HepG2 (cell line): ENCODE measurements at regions not wholly inside any gene's neighbourhood (a gene's known extent, or its start where the extent isn't known, plus 50 kb on each side); places are given as distances from the start of the nearest gene placed in this dataset.

ENCODE experiments used
- ATAC-seq: fragments of 200-7000 bp; cut with Tn5 transposase; 3 replicates; pipeline ENCODE4 v1.9.1; 2020; ENCODE audit warnings: mild to moderate bottlenecking, moderate library complexity
- BruUV-seq: library from RNA; stranded (reverse); fragments of 400-500 nt; replicated peaks from 2 replicates; lab custom pipeline; 2021; lab: Mats Ljungman, UMichigan
- CTCF ChIA-PET: fragments of 300-600 bp; formaldehyde crosslinking; extraction: SDS; loops from one replicate; lab custom pipeline; 2021; ENCODE audit warnings: low total read pairs, inconsistent platforms, low intra/inter-chr PET ratio; lab: Yijun Ruan, JAX
- POLR2A ChIA-PET: fragments of 350-600 bp; sonication (Branson Sonifier 250); formaldehyde crosslinking; loops from one replicate; lab custom pipeline; 2020; ENCODE audit warnings: antibody characterized with exemption, inconsistent platforms; lab: Yijun Ruan, JAX
- DNase-seq: peaks from one replicate; pipeline ENCODE4 v3.0.0-alpha.2; 2015; ENCODE audit warnings: low spot score
- FAIRE-seq: peaks from 3 replicates; lab custom pipeline; 2011; peaks lifted over from hg19 to GRCh38; lab: Jason Lieb, UNC
- H2AFZ ChIP-seq: one replicate; pipeline ENCODE4 v1.6.1; 2011; ENCODE audit warnings: low read length, inconsistent platforms
- H3K27ac ChIP-seq: fragments of 300-600 bp; 3 replicates; pipeline ENCODE4 v1.8.0; 2011; ENCODE audit warnings: mixed run types, mild to moderate bottlenecking, mixed read lengths, low read length, inconsistent platforms; ENCODE audit not compliant: insufficient read depth; ENCODE audit errors: extremely low read length
- H3K27me3 ChIP-seq, 2 experiments: fragments of 200-600 bp in 1 of 2; 2 replicates in 1 of 2; 3 replicates in 1 of 2; pipeline versions ENCODE4 v1.6.0 to v1.8.0; 2011; ENCODE audit warnings: low read length in 2 of 2, mild to moderate bottlenecking in 2 of 2, moderate library complexity in 2 of 2, inconsistent platforms in 1 of 2; ENCODE audit not compliant: insufficient read depth in 2 of 2, control insufficient read depth in 1 of 2
- H3K36me3 ChIP-seq, 2 experiments: fragments of 200-600 bp in 1 of 2; replicated peaks in 1 of 2; 2 replicates in 1 of 2; 3 replicates in 1 of 2; pipeline versions ENCODE4 v1.5.1 to v1.8.0; 2011; ENCODE audit warnings: low read length in 2 of 2, inconsistent platforms in 1 of 2; ENCODE audit not compliant: insufficient read depth in 2 of 2, control insufficient read depth in 1 of 2
- H3K4me1 ChIP-seq: 2 replicates; pipeline ENCODE4 v1.5.1; 2012; ENCODE audit warnings: low read length, inconsistent platforms; ENCODE audit not compliant: insufficient read depth
- H3K4me2 ChIP-seq: 2 replicates; pipeline ENCODE4 v1.6.0; 2011; ENCODE audit warnings: low read depth, low read length, inconsistent platforms
- H3K4me3 ChIP-seq, 3 experiments: fragments of 200-600 bp in 1 of 3; sonication (generic), shearing (Covaris generic) in 1 of 3; replicated peaks in 1 of 3; 2 replicates each; pipeline ENCODE4 v1.5.1; 2011 to 2016; ENCODE audit warnings: low read length in 3 of 3, inconsistent platforms in 2 of 3, low read depth in 2 of 3, mild to moderate bottlenecking in 2 of 3, control low read depth in 1 of 3, mixed read lengths in 1 of 3; ENCODE audit not compliant: insufficient read depth in 1 of 3
- H3K79me2 ChIP-seq: one replicate; pipeline ENCODE4 v1.6.1; 2011; ENCODE audit warnings: low read length, inconsistent platforms; ENCODE audit not compliant: insufficient read depth
- H3K9ac ChIP-seq: 2 replicates; pipeline ENCODE4 v1.6.0; 2011; ENCODE audit warnings: mild to moderate bottlenecking, low read depth, low read length, inconsistent platforms; ENCODE audit not compliant: insufficient read depth
- H3K9me3 ChIP-seq: 2 replicates; pipeline ENCODE4 v1.5.1; 2012; ENCODE audit warnings: mild to moderate bottlenecking, low read length
- H4K20me1 ChIP-seq: 2 replicates; pipeline ENCODE4 v1.6.0; 2011; ENCODE audit warnings: inconsistent platforms, mild to moderate bottlenecking, low read length, moderate library complexity; ENCODE audit not compliant: insufficient read depth
- DZIP1 ChIP-seq: sonication (generic); formaldehyde crosslinking; IDR thresholded peaks from 2 replicates; pipeline ENCODE4 v1.5.0; 2020; ENCODE audit warnings: mild to moderate bottlenecking, missing genetic modification reagents
- FOXM1 ChIP-seq: sonication (generic); formaldehyde crosslinking; IDR thresholded peaks from 2 replicates; pipeline ENCODE4 v1.5.0; 2020; ENCODE audit warnings: missing genetic modification reagents
- GATAD2A ChIP-seq: IDR thresholded peaks from 2 replicates; pipeline ENCODE4 v1.6.1; 2016
- GPBP1L1 ChIP-seq: sonication (generic); formaldehyde crosslinking; IDR thresholded peaks from 2 replicates; pipeline ENCODE4 v1.5.0; 2020; ENCODE audit warnings: mild to moderate bottlenecking, missing genetic modification reagents
- GTF2F1 ChIP-seq: fragments of 150-350 bp; IDR thresholded peaks from 2 replicates; pipeline ENCODE4 v1.6.1; 2014; ENCODE audit warnings: low read length
- IRF2 ChIP-seq: IDR thresholded peaks from 2 replicates; pipeline ENCODE4 v1.6.1; 2018; ENCODE audit warnings: missing genetic modification reagents, missing compliant biosample characterization
- MED1 ChIP-seq: sonication (generic); formaldehyde crosslinking; IDR thresholded peaks from 2 replicates; pipeline ENCODE4 v1.4.0; 2020; ENCODE audit warnings: missing genetic modification reagents
- RBM39 ChIP-seq: fragments of 200-400 bp; formaldehyde crosslinking; IDR thresholded peaks from one replicate; pipeline ENCODE4 v1.6.1; 2018; ENCODE audit warnings: antibody characterized with exemption, mild to moderate bottlenecking, low read depth, low read length; ENCODE audit not compliant: poor library complexity, severe bottlenecking
- SRSF9 ChIP-seq: fragments of 200-400 bp; formaldehyde crosslinking; IDR thresholded peaks from 2 replicates; pipeline ENCODE4 v1.6.1; 2018; ENCODE audit warnings: borderline replicate concordance, mild to moderate bottlenecking, low read depth, low read length; ENCODE audit not compliant: insufficient read depth, poor library complexity, severe bottlenecking
- TOE1 ChIP-seq: sonication (generic); formaldehyde crosslinking; IDR thresholded peaks from 2 replicates; pipeline ENCODE4 v1.4.0; 2020; ENCODE audit warnings: mild to moderate bottlenecking, missing genetic modification reagents
- YEATS2 ChIP-seq: sonication (generic); formaldehyde crosslinking; IDR thresholded peaks from 2 replicates; pipeline ENCODE4 v1.4.0; 2020; ENCODE audit warnings: missing genetic modification reagents, borderline replicate concordance
- ZBTB2 ChIP-seq: sonication (generic); formaldehyde crosslinking; IDR thresholded peaks from 2 replicates; pipeline ENCODE4 v1.8.0; 2022; ENCODE audit warnings: low read depth, missing genetic modification reagents
- ZNF207 ChIP-seq: fragments of 450-650 bp; IDR thresholded peaks from 2 replicates; pipeline ENCODE4 v1.6.1; 2016; ENCODE audit warnings: antibody characterized with exemption, borderline replicate concordance
- ZNF740 ChIP-seq: sonication (generic); formaldehyde crosslinking; IDR thresholded peaks from 2 replicates; pipeline ENCODE4 v1.4.0; 2020; ENCODE audit warnings: missing genetic modification reagents
- ZNF770 ChIP-seq: sonication (generic); formaldehyde crosslinking; IDR thresholded peaks from 2 replicates; pipeline ENCODE4 v1.5.0; 2020; ENCODE audit warnings: mild to moderate bottlenecking, missing genetic modification reagents
- ZNF776 ChIP-seq: sonication (generic); formaldehyde crosslinking; IDR thresholded peaks from 2 replicates; pipeline ENCODE4 v1.4.0; 2020; ENCODE audit warnings: mild to moderate bottlenecking, missing genetic modification reagents
- WGBS: methylation state at CpG from one replicate; pipeline ENCODE4 v1.1.6; 2017; ENCODE audit warnings: low lambda C conversion rate; 5-methylcytosine and 5-hydroxymethylcytosine counted together
- in situ Hi-C: cut with HindIII; loops from 2 replicates; pipeline ENCODE4 v1.10.0; 2017; ENCODE audit warnings: low pct_unique_long_range_greater_than_20kb; ENCODE audit not compliant: extremely low pct_ligation_motif_present
- intact Hi-C: fragments of 100-400 bp; cut with micrococcal nuclease; formaldehyde crosslinking; loops from one replicate; pipeline ENCODE4 v1.10.0; 2022; ENCODE audit not compliant: unreplicated experiment

- Histone ChIP-seq H3K9me3 (peaks cover 89% of the 10 kb centered on the region), H3K4me3 (no peak overlapping the region), H3K79me2 (no peaks in the 10 kb centered on the region), H3K27me3 (no peaks in the 10 kb centered on the region), H3K4me1 (no peaks in the 10 kb centered on the region), H3K36me3 (no peaks in the 10 kb centered on the region), H3K4me2 (no peak overlapping the region), H2AFZ (no peak overlapping the region), H3K9ac (no peak overlapping the region), H4K20me1 (no peaks in the 10 kb centered on the region), H3K27ac (no peak overlapping the region)
- DNase-seq (no peak), FAIRE-seq (no peak), ATAC-seq (no peak)
- 32% methylated on average over 5 of the region's 5 CpGs for WGBS
- intact Hi-C loops (no loop called here), in situ Hi-C loops (no loop called here)
- no TSS peak for BruUV-seq
- ChIA-PET CTCF (no interaction called here), POLR2A (no interaction called here)
- TF ChIP-seq GATAD2A (CRISPR knock-in tag) (no peak), TOE1 (CRISPR knock-in tag) (no peak), ZBTB2 (no peak), SRSF9 (no peak), ZNF207 (no peak), YEATS2 (CRISPR knock-in tag) (no peak), GTF2F1 (no peak), ZNF770 (CRISPR knock-in tag) (no peak), ZNF776 (no peak), GPBP1L1 (CRISPR knock-in tag) (no peak), MED1 (no peak), ZNF740 (CRISPR knock-in tag) (no peak), RBM39 (no peak), FOXM1 (CRISPR knock-in tag) (no peak), DZIP1 (CRISPR knock-in tag) (no peak), IRF2 (CRISPR knock-in tag) (no peak)
Observed at GRCh38 chr17:70945386-70945785, 776.1 kb downstream of the KCNJ2 start.
